Lower lobe of right lung (tissue), 2 donors: ENCODE measurements at regions not wholly inside any gene's neighbourhood (a gene's known extent, or its start where the extent isn't known, plus 50 kb on each side); places are given as distances from the start of the nearest gene placed in this dataset.

Source experiments
- ATAC-seq, 2 donors: fragments of 200-7000 bp; cut with Tn5 transposase; one replicate each; pipeline ENCODE4 v1.9.1; 2020 to 2022; ENCODE audit warnings: mild to moderate bottlenecking in 2 of 2, moderate library complexity in 2 of 2
- DNase-seq: peaks from one replicate; pipeline ENCODE4 v3.0.0-alpha.2; 2020
- H3K27ac ChIP-seq: fragments of 200-600 bp; one replicate; pipeline ENCODE4 v1.8.0; 2022
- H3K27me3 ChIP-seq: fragments of 200-600 bp; one replicate; pipeline ENCODE4 v1.8.0; 2022; ENCODE audit warnings: low read depth
- H3K36me3 ChIP-seq: fragments of 200-600 bp; one replicate; pipeline ENCODE4 v1.8.0; 2022; ENCODE audit warnings: mild to moderate bottlenecking
- H3K4me1 ChIP-seq: fragments of 200-600 bp; one replicate; pipeline ENCODE4 v1.8.0; 2022
- H3K4me3 ChIP-seq: fragments of 200-600 bp; one replicate; pipeline ENCODE4 v1.8.0; 2022; ENCODE audit warnings: mild to moderate bottlenecking
- H3K9me3 ChIP-seq: fragments of 200-600 bp; one replicate; pipeline ENCODE4 v1.8.0; 2022
- CTCF ChIP-seq: fragments of 200-600 bp; IDR thresholded peaks from one replicate; pipeline ENCODE4 v1.8.0; 2022; ENCODE audit warnings: antibody characterized with exemption, mild to moderate bottlenecking
- intact Hi-C: fragments of 100-400 bp; cut with DNase I; formaldehyde crosslinking; loops from one replicate; pipeline ENCODE4 v1.11.0; 2022
- donor health status: DM: no; HTN: yes; CAD: no; lungs with severe emphysema.

- ATAC-seq (no peak), DNase-seq (no peak)
- Histone ChIP-seq H3K9me3 (no peaks in the 10 kb centered on the region), H3K4me3 (no peak overlapping the region), H3K27me3 (no peaks in the 10 kb centered on the region), H3K36me3 (no peaks in the 10 kb centered on the region), H3K4me1 (no peaks in the 10 kb centered on the region), H3K27ac (no peak overlapping the region)
- intact Hi-C loops = no loop called here
- TF ChIP-seq CTCF = no peak
Measured at GRCh38 chr10:2284071-2284470, 546.7 kb upstream of the ADARB2 start.

GRCh38 chr10:2282202-2282601 lies 544.9 kb upstream of the ADARB2 start:
- H3K27ac ChIP-seq = no peak overlapping the region
- no peaks in the 10 kb centered on the region for H3K36me3 ChIP-seq
- ATAC-seq (no peak), DNase-seq (no peak)
- no peaks in the 10 kb centered on the region for H3K4me1 ChIP-seq
- intact Hi-C loops = no loop called here
- H3K9me3 ChIP-seq = no peaks in the 10 kb centered on the region
- H3K4me3 ChIP-seq = no peak overlapping the region
- H3K27me3 ChIP-seq = no peaks in the 10 kb centered on the region
- no peak for TF ChIP-seq CTCF

- no peaks in the 10 kb centered on the region for H3K9me3 ChIP-seq
- intact Hi-C loops = no loop called here
- H3K36me3 ChIP-seq = no peaks in the 10 kb centered on the region
- H3K27me3 ChIP-seq = no peaks in the 10 kb centered on the region
- DNase-seq (no peak), ATAC-seq (no peak)
- H3K4me3 ChIP-seq = no peak overlapping the region
- H3K4me1 ChIP-seq = no peaks in the 10 kb centered on the region
- no peak for TF ChIP-seq CTCF
- no peak overlapping the region for H3K27ac ChIP-seq
Measured at GRCh38 chr10:2280713-2281300, 543.5 kb upstream of the ADARB2 start.

- no peak for ATAC-seq
- H3K27me3 ChIP-seq = no peaks in the 10 kb centered on the region
- no peak overlapping the region for H3K4me3 ChIP-seq
- no peak overlapping the region for H3K27ac ChIP-seq
- DNase-seq = no peak
- H3K36me3 ChIP-seq = no peaks in the 10 kb centered on the region
- intact Hi-C loops = no loop called here
- no peaks in the 10 kb centered on the region for H3K4me1 ChIP-seq
- no peak for TF ChIP-seq CTCF
- no peaks in the 10 kb centered on the region for H3K9me3 ChIP-seq
Measured at GRCh38 chr10:2279711-2280110, 542.4 kb upstream of the ADARB2 start.

GRCh38 chr10:2278363-2278762 lies 541.0 kb upstream of the ADARB2 start:
- H3K4me3 ChIP-seq = no peak overlapping the region
- ATAC-seq (no peak), DNase-seq (no peak)
- no peaks in the 10 kb centered on the region for H3K36me3 ChIP-seq
- no peak for TF ChIP-seq CTCF
- no peaks in the 10 kb centered on the region for H3K4me1 ChIP-seq
- H3K27me3 ChIP-seq = no peaks in the 10 kb centered on the region
- H3K9me3 ChIP-seq = no peaks in the 10 kb centered on the region
- H3K27ac ChIP-seq = no peak overlapping the region
- intact Hi-C loops = no loop called here

GRCh38 chr10:2263561-2263960 lies 526.2 kb upstream of the ADARB2 start:
- no peak for TF ChIP-seq CTCF
- Histone ChIP-seq H3K36me3 (no peaks in the 10 kb centered on the region), H3K4me3 (no peak overlapping the region), H3K27me3 (no peaks in the 10 kb centered on the region), H3K9me3 (no peaks in the 10 kb centered on the region), H3K4me1 (no peaks in the 10 kb centered on the region), H3K27ac (no peak overlapping the region)
- no peak for DNase-seq
- ATAC-seq = no peak
- intact Hi-C loops = no loop called here
